Skin epidermis (tissue), 12 donors: ENCODE measurements at regions not wholly inside any gene's neighbourhood (a gene's known extent, or its start where the extent isn't known, plus 50 kb on each side); places are given as distances from the start of the nearest gene placed in this dataset.

ENCODE experiments used
- H3K27ac ChIP-seq, 21 experiments: fragments of 200-600 bp; sonication (generic) in 11 of 21; one replicate each; pipeline ENCODE4 v1.5.0; 2020; ENCODE audit warnings: mild to moderate bottlenecking in 3 of 21, inconsistent platforms in 2 of 21, moderate library complexity in 2 of 21
- H3K4me3 ChIP-seq, 7 experiments: fragments of 200-600 bp; sonication (generic) in 2 of 7; one replicate each; pipeline ENCODE4 v1.5.0; 2020; ENCODE audit warnings: inconsistent platforms in 2 of 7, mild to moderate bottlenecking in 2 of 7, moderate library complexity in 1 of 7

DNA sequence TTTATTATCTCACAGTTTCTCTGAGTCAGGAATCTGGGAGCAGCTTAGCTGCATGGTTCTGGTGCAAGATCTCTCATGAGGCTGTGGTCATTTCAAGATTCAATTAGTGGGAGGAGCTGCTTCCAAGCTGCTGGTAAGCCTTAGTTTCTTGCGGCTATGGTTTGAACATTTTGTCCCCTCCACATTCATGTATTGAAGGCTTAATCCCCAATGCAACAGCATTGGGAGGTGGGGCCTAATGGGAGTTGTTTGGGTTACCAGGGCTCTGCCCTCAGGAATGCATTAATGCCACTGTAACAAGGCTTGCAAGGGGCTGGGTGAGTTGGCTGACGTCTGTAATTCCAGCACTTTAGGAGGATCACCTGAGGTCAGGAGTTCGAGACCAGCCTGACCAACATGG lies 272.9 kb downstream of the UTP18 start:
- Histone ChIP-seq H3K4me3 (no peak overlapping the region), H3K27ac (no peak overlapping the region)

GRCh38 chr17:51533821-51534220 lies 273.5 kb downstream of the UTP18 start:
- Histone ChIP-seq H3K27ac (no peak overlapping the region), H3K4me3 (no peak overlapping the region)

DNA sequence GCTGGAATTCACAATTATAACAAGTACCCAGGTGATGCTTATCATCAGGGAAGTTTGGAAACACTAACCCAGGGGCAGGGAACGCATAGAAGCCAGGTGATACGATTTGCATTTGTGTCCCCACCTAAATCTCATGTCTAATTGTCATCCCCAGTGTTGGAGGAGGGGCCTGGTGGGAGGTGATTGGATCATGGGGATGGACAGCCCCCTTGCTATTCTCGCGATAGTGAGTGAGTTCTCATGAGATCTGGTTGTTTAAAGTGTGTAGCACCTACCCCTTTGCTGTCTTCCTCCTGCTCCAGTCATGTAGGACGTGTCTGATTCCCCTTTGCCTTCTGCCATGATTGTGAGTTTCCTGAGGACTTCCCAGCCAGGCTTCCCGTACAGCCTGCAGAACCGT lies 276.3 kb downstream of the UTP18 start:
- H3K27ac ChIP-seq, result no peak overlapping the region
- no peak overlapping the region for H3K4me3 ChIP-seq

DNA sequence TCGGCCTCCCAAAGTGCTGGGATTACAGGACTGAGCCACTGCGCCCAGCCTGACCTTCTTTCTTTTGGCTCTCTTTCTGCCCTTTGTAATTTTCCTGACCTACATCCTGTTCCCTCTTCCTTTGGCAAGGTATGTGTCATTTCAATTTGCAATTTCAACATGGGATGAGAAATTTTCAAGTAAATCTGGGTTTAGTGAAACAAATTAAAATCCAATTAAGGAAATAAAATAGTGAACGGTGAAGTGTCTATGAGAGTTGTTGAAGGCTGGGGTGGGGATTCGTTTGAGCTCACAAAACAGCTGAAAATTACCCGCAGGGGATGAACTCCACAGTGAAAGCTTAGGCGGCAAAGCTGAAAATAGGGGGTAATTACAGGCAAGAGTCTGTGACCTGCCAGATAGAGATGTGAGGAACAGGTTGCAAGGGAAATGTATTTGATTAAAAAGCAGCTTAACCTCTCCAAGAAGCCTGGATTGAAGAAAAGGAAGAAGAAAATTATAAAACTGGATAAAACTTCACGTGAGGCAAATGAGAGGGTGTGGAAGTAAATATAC lies 277.7 kb downstream of the UTP18 start:
- H3K4me3 ChIP-seq, result no peak overlapping the region
- H3K27ac ChIP-seq, result no peak overlapping the region

DNA sequence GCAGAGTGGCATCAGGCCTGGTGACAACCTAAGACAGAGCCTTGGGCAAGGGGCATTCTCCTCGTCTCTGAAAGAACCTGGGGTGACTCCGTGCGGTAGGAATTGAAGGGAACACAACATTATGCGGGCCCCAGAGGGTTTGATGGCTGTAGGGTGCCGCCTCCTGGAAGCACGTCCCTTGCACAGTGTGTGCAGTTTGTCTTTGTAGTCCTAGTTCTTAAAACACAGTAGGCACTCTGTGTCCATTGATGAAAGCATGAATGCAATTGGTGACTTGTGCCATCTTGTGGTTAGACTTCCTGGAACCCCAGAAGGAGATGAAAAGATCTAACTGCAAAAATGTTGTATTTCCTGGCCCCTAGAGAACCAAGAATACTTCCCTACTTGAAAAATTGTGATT lies 279.8 kb downstream of the UTP18 start:
- Histone ChIP-seq H3K4me3 (no peak overlapping the region), H3K27ac (no peak overlapping the region)

DNA sequence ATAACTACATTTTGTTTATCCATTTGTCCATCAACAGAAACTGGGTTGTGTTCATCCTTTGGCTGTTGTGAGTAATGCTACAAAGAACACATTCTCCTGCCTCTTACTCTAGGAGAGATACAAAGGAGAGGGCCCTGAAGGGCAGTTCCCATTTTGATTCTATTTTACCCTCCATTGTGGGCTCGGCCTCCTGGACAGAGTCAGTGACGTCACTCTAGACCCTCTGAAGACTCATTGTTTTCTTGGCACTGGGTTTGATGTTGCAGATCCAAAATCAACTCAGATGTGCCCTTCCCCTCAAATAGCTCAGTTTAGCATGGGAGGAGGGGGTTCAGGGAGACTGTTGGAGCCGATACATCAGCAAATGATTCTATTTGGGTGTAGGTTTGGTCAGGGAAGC lies 280.9 kb downstream of the UTP18 start:
- H3K4me3 ChIP-seq, result no peak overlapping the region
- no peak overlapping the region for H3K27ac ChIP-seq

DNA sequence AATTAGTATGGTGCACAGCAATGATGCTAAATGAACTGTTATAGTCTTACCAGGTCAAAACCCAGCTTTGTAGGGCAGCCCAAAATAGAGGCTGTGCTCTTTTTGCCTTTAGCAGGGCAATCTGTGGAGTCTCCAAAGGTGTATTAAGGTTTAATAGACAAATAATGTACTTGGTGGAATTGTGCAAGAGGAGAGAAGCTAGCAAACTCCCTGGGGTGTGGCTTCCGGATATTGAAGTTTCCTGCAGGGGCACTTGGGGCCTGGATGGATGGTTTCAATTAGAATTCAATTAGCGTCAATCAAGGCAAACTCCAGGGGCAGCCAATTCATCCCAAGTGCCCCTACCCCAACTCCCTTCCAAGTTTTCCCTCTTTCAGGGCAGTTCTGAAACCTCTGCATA lies 285.8 kb downstream of the UTP18 start:
- H3K27ac ChIP-seq, result no peak overlapping the region

DNA sequence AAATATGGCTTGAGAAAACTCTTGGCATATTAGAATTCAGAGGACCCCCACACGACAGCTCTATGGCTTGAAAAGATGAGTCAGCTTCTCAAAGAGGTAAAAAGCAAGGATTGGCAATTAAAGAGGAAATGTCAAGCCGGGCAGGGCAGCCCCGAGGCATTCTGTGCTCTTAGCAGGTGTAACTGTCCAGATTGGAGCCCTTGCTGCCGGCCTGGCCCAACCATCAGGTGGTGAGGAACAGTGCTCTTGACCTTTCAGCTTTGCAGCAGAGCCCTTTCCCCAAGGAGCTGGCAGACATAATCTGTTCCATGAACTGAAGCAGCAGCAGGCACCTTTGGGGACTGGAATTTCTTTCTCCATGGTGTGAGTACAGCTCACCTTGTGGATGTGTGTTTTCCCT lies 287.8 kb downstream of the UTP18 start:
- no peak overlapping the region for H3K4me3 ChIP-seq
- no peak overlapping the region for H3K27ac ChIP-seq

More for the DNA sequence above, 285.8 kb downstream of the UTP18 start:
- H3K4me3 ChIP-seq, result no peak overlapping the region

DNA sequence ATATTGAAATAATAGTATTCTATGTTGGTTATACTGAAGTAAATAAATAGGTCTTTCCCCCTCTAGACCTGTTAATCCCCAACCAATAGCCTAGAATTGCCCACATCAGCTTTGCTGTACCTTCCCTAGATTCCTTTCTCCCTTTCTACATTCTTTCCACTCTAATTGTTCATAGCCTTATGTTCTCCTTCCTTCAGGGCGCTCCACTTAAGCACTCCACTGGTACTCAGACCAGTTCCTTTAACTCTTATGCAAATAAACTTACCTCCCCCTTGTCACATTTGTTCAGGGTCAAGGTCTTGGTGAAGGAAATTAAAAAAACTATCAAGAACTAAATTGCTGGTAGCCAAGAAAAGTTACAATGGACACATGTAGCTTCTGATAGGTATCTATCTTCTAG lies 294.8 kb downstream of the UTP18 start:
- Histone ChIP-seq H3K27ac (no peak overlapping the region), H3K4me3 (no peak overlapping the region)

GRCh38 chr17:51559778-51560177 lies 299.4 kb downstream of the UTP18 start:
- no peak overlapping the region for H3K4me3 ChIP-seq
- H3K27ac ChIP-seq, result no peak overlapping the region

GRCh38 chr17:51560398-51560797 lies 300.1 kb downstream of the UTP18 start:
- Histone ChIP-seq H3K4me3 (no peak overlapping the region), H3K27ac (no peak overlapping the region)

DNA sequence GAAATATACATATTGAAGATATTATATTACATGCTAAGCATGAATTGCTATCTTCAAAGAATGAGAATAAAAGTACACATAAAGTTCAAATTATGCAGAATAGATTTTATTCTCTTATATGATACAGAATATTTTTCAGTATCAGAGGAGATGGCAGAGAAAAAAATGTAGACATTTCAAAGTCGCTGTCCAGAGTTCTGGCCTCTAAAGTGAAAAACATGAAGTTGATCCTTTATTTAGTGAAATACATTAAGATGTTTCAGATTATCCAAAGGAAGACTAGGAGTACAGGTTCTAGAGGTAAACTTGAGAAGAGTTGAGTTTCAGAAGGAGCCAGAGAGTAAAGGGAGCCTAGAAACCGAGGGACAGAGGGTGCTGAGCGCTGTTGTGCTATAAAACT lies 303.6 kb downstream of the UTP18 start:
- no peak overlapping the region for H3K4me3 ChIP-seq

DNA sequence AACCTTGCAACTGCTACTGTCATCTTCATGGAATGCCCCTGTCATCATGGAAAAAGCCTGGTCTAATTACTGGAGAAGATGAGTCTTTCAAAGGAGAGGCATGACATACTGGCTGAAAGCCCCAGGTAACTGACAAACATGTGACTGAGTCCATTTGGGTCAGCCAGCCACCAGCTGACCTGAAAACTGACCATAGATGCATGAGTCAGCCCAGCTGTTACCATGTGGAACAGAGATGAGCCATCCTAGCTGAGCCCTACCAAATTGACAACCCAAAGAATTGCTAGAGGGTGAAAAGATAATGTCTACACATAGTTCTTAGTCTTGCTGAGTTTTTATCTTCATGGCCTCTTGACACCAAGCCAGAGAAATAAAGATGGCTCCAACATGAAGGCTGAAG lies 311.8 kb downstream of the UTP18 start:
- Histone ChIP-seq H3K4me3 (no peak overlapping the region), H3K27ac (no peak overlapping the region)

More for the DNA sequence above, 303.6 kb downstream of the UTP18 start:
- no peak overlapping the region for H3K27ac ChIP-seq
